UCSD-AML1 (cell line): ENCODE measurements at regions not wholly inside any gene's neighbourhood (a gene's known extent, or its start where the extent isn't known, plus 50 kb on each side); places are given as distances from the start of the nearest gene placed in this dataset.

Experiments used
- DNase-seq: peaks from one replicate; lab custom pipeline; 2025; ENCODE audit not compliant: unreplicated experiment; lab: John Stamatoyannopoulos, UW

DNA sequence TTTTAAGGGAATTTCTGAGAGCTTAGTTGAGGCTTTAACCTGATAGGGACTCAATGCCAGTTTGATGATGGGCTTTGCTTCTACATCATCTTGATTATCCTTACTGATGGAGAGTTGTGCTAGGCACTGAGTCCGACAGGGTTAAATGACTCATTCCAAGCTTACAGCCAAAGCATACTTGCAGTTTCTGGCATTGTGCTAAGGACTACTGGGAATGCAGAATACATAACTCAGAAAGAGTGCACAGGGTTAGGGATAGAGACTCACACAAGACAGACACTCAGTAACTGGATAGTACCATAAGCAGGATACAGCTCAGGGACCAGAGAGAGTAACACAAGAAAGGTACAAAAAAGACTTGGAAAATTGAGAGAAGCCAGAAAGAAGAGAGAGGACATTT lies 94.1 kb upstream of the SLC14A2 start:
- no peak for DNase-seq

DNA sequence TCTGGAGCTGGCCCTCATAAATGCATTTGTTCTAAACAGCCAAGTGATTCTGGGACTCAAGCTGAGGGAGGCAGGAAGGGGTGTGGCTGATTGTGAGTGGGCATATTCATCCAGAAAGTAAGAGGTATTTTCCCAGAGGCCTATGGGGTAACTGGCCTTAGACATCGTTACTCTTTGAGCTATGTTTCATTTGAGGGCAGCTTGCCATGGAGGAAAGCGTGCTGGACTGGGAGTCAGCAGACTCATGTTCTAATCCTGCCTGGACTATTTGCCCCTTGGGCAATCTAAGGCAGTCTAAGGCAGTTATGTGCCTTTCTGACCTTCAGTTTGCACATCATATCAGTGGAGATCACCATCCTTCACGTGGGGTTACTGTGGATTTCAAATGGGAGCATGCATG lies 93.5 kb upstream of the SLC14A2 start:
- no peak for DNase-seq

DNA sequence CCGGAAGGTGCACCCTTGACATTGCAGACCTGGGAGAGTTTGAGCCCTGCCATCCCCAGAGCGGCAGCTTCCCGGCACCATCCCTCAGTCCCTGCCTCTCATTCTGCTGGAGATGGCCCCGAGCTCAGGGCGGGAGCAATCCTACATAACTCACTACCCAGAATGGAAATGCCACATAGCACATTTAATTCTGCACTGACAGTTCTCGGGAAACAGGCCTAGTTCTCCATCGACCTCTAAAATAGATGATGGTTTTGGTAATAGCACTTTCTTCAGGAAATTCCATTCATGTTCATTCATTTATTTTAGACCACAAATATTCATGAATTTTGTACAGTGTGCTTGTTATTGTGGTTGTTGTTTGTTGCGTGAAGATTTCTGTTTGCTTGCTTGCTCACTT lies 92.9 kb upstream of the SLC14A2 start:
- DNase-seq = no peak

DNA sequence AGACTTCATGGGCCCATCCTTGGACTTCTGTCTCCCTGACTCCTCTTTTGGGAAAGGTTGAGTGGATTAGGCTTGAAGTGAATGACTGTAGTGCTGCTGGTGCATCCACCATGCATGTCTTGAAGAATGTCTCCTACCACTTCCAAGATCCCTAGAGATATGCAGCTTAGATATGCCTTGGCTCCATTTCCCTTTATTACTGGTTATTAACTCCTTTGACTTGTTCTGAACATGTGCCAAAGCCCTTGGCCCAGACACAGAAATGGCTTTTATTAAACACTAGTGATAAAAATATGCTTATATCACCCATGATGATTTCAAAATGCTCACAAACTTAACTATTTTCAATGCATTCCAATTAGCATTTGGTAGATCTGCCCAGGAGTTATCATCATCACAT lies 90.0 kb upstream of the SLC14A2 start:
- no peak for DNase-seq

DNA sequence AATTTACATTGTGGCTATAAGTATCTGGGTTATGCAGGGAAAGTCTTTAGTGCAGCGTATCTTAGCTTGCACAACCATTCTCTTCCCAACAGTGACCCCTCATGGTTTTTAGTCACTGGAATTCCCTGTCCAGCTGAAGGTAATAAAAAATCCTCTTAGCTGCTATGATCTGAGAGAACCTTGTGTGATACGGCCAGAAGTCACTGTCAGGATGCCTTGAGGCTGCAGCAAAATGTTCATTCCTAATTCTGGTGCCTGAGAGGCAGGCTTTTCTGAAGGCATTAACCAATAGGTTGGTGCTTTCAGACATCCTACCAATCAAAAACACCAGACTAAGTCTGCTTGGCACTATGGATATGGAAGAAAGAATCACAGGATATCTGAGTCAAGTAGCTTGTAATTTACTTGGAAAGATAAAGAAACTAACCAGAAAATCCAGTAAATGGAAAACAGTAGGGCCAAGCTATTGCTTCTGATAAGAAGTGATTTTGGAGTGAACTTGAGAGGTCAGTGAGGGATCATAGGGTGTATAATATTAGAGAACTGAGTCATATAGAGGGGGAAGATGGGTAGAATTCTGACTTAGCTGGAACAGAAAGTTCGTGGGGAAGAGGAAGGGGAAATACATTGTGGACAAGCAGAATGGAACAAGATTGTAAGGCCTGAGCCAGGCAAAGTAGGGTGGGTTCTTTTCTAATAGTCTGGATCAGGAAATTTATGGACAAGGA lies 89.0 kb upstream of the SLC14A2 start:
- no peak for DNase-seq

DNA sequence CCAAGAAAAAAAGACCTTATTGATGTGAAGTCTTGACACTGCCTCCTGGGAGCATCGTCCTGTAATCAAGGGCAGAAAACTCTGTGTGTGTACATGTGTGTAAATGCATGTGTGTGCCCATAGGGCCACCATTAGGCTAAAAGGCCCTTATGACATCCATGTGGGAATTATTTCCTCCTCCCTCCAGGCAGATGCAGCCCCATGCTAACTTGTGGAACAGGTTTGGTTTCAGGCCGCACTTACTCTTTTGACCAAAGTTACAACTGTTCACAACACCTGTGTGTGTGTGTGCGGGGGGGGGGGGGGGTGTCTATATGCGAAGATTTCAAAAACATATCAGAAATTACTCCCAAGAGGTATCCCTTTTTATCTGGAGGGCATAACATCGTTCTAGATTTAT lies 87.4 kb upstream of the SLC14A2 start:
- DNase-seq = no peak

DNA sequence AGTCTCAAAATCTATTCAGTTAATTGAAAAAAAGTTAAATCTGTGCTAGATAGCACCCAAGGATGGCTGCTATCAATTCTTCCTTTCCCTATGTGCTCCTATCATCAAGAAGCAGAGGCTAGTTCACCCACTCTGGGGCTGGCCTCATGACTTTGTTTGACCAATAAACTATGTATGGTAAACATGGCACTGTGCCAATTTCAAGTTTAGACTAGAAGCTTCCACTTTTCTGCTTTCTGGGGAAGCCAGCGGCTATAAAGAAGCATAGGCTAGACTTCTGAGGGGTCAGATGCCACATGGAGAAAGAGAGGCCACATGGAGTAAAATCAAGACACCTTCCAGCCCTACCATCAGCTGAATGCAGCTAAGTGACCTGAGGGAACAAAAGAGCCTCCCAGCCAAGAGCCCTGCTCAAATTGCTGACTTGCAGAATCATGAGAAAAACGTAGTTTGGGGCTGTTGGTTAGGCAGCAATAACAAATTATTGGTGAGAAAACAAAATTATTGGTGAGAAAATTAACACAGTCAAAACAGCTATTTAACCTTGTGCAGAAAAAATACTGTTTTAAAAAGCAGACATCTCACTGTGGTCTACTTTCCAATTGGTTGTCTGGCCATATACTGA lies 86.5 kb upstream of the SLC14A2 start:
- DNase-seq = no peak

DNA sequence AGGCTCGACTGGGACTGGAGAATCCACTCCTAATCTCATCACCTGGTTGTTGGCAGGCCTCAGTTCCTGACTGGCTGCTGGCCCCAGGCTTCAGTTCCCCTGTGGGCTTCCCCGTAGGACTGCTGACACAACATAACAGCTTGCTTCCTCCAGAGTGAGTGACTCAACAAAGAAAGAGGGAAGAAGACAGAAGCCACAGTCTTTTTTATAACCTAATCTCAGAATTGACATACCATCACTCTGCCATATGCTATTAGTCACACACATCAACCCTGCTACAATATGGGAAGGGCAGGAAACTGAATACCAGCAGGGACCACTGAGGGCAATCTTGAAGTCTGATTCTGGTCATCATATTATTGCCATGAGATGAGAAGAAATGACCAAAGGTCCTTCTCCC lies 76.8 kb upstream of the SLC14A2 start:
- no peak for DNase-seq

DNA sequence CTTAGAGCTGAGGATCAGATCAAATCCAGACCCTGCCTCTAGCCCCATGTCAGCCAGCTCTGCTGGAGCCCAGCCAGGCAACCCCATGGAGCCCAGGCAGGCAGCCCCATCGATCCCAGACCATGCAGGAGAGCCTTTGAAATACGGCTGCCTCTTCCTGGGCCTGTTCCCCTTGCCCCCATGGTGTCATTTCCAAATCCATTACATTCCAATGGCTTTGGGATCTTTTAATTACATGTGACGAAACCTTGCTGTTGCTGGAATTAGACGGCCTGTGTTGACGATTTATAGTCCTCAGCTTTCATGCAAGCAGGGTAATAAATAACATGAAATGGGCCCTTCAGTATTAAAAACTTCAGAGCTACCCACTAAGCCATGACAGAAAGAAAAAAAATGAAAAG lies 75.8 kb upstream of the SLC14A2 start:
- DNase-seq = no peak

DNA sequence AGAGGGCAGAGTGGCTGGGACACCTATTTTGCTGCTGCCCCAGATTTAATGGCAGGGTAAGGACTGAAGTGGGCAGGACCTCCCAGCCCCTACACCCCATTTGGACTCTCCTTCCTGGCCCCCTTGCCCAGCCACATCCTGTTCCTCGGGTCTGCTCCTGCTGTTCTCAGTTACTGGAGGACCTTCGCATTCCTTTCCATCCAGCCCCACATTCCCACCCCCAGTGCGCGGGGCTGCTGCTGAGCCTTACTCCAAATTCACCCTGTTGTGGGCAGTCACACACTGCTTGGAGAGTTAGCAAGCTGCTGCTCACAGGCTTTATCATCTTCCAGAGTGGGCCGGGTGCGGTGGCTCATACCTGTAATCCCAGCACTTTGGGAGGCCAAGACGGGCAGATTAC lies 75.2 kb upstream of the SLC14A2 start:
- DNase-seq = no peak

DNA sequence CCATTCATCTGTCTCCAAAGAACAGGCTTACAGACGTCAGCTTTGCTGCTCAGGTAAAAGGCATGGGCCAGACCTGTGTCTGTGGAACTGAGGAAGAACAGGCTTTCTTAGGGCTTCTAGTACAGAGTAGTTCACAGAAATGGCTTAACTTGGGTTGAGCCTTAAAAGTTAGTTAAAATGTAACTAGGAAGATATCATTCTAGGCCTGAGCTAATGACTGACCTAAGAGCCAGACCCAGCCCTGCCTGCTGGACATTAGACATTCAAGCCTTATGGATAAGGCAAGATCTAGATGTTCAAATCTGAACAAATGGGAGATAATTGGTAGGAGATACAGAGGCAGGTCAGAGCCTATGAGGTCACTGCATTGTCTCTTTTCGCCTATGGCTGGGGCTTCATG lies 73.9 kb upstream of the SLC14A2 start:
- no peak for DNase-seq

DNA sequence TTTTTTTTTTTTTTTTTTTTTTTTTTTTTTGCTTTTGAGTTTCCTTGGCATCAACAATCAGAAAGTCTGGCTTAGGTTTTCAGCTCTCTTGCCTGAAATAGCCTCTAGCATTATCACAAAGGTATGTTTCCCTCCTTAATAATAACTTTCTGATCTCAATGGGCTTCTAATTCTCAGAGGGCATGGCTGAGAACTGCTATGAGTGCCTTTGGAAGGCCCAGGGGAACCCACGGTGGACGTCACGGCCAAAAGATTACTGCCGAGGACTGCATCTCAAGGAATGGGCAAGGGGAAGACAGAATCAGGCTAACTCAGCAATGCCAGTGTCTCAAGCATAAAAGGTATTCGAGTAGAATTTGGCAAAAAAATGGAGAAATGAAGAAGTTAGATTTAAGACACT lies 73.2 kb upstream of the SLC14A2 start:
- no peak for DNase-seq

DNA sequence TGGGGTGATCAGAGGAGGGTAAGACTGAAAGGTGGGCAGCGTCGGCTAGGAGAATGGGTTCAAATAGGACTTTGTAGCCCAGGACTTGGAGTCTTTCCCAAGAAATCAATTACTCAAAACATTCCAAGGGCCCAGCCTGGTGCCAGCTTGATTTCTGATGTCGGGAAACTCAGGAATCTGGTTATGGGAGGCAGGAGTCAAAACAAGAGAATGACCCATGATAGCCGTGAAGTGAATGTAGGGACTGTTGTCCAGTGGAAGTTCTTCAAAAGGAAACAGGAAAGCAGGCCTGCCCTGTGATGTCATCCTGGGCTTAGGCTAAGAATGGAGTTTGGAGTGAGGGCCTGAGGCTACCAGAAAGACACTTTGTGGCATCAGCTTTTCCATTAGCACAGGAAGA lies 67.4 kb upstream of the SLC14A2 start:
- no peak for DNase-seq

DNA sequence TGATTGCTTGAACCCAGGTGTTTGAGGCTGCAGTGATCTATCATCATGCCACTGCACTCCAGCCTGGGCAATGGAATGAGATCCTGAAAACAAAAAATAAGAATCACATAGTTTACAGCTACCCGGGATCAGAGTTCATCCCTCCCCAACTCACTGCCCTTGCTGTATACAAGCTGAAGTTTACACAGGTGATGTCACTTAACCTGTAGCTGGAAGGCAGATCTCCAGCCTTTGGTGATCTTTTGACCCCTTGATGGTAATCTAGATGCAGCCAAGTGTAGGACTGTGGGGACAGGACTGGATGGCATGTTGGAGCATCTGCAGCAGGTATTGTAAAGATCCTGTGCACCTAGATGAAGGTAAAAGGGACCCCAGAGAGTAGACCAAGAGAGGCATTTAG lies 66.7 kb upstream of the SLC14A2 start:
- no peak for DNase-seq

DNA sequence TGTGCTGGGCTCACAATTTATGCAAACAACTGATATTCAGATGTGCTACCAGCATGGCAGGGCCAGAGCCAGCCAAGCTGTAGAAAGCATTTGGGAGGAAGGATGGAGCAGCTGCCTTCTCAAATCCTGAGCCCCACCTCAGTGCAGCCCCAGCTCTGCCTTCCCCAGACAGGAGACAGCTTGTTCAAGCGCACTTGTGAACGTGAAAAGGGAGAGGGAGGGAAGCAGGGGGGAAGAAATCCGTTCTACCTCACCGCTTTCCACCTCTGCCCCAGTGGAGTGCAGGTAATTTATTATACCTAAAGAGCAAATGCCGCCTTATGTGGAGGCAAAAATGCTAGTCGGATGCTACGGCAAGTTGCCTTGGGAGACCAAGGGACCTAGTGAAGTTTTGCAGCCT lies 66.0 kb upstream of the SLC14A2 start:
- no peak for DNase-seq

DNA sequence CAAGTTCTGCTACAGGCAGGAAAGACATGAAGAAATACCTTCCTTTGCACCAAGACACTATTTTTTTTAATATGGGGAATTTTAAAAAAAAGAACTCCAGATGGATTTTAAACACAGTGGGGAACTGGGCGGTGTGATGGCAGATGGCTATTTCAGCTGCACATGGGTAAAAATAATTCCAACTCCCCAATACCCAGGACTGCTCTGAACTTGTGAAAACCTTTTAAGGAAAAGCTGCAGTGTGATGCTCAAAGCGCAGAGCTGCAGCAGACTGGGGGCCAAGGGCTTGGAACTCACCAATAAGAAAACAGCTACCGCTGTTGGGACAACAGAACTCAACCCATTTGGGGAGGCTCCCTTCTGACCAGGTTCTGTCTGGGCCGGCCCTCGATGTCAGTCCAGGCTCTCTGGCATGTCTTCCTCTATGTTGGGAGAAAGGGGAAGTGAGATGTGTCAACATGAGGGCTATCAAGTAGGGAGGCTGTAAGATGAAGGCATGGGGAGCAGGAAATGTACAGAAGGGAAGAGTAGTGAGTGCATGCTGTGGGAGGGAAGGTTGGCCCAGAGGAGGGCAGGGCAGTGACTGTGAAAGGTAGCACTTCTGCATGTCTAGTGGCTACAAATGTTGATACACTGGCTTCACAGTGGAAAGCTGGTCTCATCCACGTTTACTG lies 64.0 kb upstream of the SLC14A2 start:
- no peak for DNase-seq

DNA sequence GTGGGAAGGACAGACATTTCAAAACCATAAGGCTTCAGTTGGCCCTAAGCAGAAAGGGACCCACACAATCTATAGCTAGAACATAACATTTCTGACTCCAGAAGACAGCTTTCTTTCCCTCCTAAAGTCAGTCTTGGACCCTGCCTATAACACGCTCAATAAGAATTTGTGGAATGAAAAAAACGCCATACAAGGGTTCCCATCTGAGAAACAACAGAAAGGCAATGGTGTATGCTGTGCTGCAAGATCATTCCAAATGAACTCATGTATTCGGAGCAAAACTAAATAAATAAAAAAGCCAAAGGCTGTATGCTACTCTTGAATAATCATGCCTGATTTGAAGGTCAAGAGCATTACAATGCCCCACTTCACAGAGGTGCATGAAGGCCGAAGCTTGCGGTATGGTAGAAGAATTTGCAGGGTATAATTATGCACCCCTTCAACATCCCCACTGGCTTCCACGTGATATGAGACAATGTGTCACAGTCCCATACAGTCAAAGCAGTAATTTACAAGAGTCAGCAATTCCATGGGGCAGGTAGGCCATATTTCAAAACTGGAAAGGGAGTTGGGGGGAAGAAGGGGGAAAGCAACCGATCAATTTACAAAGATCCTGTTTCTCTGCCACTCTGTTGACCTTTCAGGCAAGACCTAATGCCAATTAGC lies 61.4 kb upstream of the SLC14A2 start:
- DNase-seq = no peak

DNA sequence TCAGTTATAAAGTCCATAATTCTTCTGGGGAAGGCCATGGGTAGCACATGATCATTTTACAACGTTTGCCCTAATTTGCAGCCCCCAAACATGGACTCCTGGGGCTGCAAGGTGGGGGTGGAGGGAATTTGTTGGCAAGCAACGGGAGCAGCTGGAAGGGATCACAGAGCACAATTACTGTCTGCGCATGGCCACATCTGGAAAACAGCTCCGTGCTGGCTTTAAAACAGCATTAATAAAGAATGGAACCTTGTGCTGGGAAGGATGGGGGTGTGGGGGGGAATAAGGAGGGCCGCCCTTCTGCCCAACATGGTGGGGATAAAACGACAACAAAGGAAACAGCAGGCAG lies 60.9 kb upstream of the SLC14A2 start:
- DNase-seq = no peak

DNA sequence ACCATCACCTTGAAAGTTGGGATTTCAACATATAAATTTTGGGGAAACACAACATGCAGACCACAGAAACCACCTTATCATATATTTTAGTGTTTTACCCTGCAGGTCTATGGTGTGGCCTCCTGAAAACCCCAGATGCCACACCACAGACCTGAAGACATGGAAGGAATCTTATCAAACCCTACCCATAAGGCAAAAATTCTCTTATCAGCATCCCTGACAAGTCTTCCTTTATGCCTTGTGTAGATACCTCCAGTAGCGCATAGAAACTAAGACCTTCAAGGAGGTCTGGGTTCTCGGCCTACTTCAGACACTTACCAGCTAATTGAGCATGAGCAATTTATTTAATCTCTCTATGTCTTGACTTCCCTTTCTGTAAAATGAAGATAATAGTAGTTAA lies 59.1 kb upstream of the SLC14A2 start:
- no peak for DNase-seq

DNA sequence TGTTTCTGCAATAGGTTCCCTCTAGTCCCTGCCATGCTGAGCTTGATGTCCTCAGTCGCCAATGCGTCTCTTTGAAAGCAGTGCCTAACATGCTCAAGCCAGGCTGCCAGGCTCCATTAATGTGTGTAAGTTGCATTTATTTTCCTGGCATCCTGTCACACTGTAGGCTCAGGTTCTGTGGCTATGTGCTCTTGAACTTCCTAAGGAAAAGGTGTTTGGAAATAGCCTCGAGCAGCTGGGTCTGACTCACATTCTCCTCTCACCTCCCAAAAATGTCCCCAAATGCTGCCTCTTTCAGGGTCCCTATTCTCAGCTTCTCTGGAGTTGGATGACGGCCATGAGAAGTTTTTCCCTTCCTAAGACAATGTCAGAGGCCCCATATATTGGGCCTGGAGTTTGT lies 58.0 kb upstream of the SLC14A2 start:
- DNase-seq = no peak

DNA sequence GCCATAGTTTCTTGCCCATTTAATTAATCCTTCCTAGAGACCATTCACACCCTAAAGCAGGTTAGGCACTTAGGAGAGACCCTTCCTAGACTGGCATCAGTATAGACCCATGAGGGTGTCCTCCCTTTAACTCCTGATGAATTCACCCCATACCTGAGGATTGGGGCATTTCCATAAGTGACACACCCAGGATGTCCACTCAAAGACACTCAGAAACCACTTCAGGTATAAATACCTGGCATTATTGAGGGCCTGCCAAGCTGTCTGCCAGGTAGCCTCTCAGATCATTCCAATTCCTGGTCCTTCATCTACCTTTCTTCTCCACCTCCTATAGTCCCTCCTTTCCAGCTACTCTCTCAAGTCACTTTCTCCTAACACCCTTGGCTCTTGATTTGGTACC lies 57.5 kb upstream of the SLC14A2 start:
- DNase-seq = no peak

DNA sequence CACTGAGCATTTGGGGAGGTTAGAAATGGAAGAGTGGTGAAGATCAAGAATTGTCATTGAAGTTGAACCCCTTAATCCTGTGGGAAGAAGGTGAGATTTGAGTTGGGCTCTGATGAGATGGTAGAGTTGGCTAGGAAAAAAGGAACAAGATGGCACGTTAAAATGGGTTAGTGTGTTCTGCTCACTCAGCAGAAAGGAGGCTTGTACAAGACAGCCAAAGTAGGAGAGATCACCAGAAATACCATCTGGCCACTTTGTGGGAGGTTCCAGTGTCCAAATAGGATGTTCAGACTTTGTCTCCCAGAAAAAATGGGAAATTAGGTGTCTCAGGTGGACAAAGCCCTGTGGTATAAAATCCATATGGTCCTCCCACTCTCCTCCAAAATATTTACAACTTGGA lies 56.0 kb upstream of the SLC14A2 start:
- no peak for DNase-seq
